ENCODE measurements at regions not wholly inside any gene's neighbourhood (a gene's known extent, or its start where the extent isn't known, plus 50 kb on each side); places are given as distances from the start of the nearest gene placed in this dataset.

DNA sequence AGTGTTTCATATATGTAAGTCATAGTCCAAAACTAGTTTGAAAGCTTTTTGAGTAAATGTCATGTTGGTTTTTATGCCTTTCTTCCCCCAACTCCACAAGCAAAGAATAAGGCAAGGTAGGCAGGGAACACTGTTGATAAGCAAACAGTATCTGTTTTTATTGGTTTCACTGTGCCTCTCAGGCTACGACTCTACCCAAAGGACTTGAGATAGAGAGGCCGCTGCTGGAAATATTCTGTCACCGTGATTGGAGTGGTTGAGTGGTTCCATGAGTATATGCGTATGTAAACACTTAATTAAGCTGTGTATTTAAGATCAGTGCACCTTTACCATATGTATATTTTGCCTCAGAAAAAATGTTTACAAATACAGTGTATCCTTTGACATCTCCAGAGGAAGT lies 138.1 kb upstream of the KIF26B start:
- no peaks in the 10 kb centered on the region for H3K4me1 ChIP-seq (ENCODE audit: insufficient read depth, low read length, poor library complexity, severe bottlenecking)
- no peak overlapping the region for H3K27ac ChIP-seq (ENCODE audit: low read depth, low read length, poor library complexity, severe bottlenecking)
- H3K9me3 ChIP-seq (ENCODE audit: low read depth, low read length, poor library complexity, severe bottlenecking), result no peaks in the 10 kb centered on the region
- no peak for DNase-seq (ENCODE audit: low spot score)
- H3K27me3 ChIP-seq (replicated peaks; ENCODE audit: insufficient read depth, low read depth, low read length, poor library complexity), result no peaks in the 10 kb centered on the region
- no TSS peak for BruUV-seq (replicated peaks)
- no peak overlapping the region for H3K4me3 ChIP-seq (ENCODE audit: low read depth, low read length, poor library complexity, severe bottlenecking)
- H3K36me3 ChIP-seq (ENCODE audit: insufficient read depth, low read length, poor library complexity, severe bottlenecking), result no peaks in the 10 kb centered on the region
- ChIA-PET CTCF (interaction anchor here (0.9 kb wide), 1 partner anchor 26 kb away, joined by 3 read pairs; no protein-coding TSS in a partner anchor), POLR2A (ENCODE audit: low non-redundant PET) (no interaction called here)
- intact Hi-C loops (cut with micrococcal nuclease; ENCODE audit: unreplicated experiment), result no loop called here
- TF ChIP-seq, protein P1, sequence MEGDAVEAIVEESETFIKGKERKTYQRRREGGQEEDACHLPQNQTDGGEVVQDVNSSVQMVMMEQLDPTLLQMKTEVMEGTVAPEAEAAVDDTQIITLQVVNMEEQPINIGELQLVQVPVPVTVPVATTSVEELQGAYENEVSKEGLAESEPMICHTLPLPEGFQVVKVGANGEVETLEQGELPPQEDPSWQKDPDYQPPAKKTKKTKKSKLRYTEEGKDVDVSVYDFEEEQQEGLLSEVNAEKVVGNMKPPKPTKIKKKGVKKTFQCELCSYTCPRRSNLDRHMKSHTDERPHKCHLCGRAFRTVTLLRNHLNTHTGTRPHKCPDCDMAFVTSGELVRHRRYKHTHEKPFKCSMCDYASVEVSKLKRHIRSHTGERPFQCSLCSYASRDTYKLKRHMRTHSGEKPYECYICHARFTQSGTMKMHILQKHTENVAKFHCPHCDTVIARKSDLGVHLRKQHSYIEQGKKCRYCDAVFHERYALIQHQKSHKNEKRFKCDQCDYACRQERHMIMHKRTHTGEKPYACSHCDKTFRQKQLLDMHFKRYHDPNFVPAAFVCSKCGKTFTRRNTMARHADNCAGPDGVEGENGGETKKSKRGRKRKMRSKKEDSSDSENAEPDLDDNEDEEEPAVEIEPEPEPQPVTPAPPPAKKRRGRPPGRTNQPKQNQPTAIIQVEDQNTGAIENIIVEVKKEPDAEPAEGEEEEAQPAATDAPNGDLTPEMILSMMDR (conservative IDR thresholded peaks at IDR 0.05; ENCODE audit: low read depth, low read length), result no peak
- no peak for TF ChIP-seq EZH2 (IDR thresholded peaks at IDR 0.05; ENCODE audit: borderline replicate concordance, low read depth, low read length, poor library complexity, severe bottlenecking)

GRCh38 chr1:245015031-245015430 lies 139.8 kb upstream of the KIF26B start:
- Histone ChIP-seq H3K27ac (ENCODE audit: low read depth, low read length, poor library complexity, severe bottlenecking) (no peak overlapping the region), H3K36me3 (ENCODE audit: insufficient read depth, low read length, poor library complexity, severe bottlenecking) (no peaks in the 10 kb centered on the region), H3K4me3 (ENCODE audit: low read depth, low read length, poor library complexity, severe bottlenecking) (no peak overlapping the region), H3K27me3 (replicated peaks; ENCODE audit: insufficient read depth, low read depth, low read length, poor library complexity) (no peaks in the 10 kb centered on the region), H3K4me1 (ENCODE audit: insufficient read depth, low read length, poor library complexity, severe bottlenecking) (no peaks in the 10 kb centered on the region), H3K9me3 (ENCODE audit: low read depth, low read length, poor library complexity, severe bottlenecking) (no peaks in the 10 kb centered on the region)
- ChIA-PET CTCF (no interaction called here), POLR2A (ENCODE audit: low non-redundant PET) (no interaction called here)
- TF ChIP-seq EZH2 (IDR thresholded peaks at IDR 0.05; ENCODE audit: borderline replicate concordance, low read depth, low read length, poor library complexity, severe bottlenecking), result no peak
- TF ChIP-seq, protein P1 (conservative IDR thresholded peaks at IDR 0.05; ENCODE audit: low read depth, low read length), result no peak
- no peak for DNase-seq (ENCODE audit: low spot score)
- no TSS peak for BruUV-seq (replicated peaks)
- intact Hi-C loops (cut with micrococcal nuclease; ENCODE audit: unreplicated experiment), result no loop called here

DNA sequence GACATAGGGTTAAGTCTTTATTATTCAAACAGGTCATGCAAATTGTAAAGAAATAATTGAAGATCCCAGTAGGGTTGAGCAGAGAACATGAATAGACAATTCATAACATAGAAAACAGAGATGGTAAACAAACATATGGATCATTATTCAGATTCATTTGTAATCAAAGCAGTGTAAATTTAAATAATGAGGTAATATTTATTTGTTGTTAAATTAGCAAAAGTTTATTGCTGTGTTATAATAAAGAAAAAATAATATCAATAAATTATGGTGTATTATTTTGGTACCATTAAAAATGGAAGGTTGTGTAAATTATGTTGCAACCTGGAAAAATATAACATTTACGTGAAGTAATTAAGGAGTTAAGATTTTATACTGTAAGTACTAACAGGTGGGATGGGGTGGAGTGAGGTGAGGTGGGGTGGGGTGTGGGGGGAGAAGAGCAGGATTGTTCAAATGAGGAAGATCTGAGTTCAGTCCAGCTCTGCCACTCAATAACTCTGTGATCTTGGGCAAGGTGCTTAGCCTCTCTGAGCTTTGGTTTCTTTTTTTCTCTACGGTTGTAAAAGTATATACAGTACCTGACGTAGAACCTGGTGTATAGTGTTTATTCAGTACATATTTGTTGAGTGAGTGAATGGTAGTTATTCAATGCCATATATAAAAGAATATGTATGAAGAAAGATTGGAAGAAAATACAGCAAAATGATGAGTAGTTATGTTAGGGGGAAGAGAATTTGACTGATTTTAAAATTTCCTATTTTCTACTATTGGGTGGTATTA lies 140.3 kb upstream of the KIF26B start:
- BruUV-seq (replicated peaks), result no TSS peak
- H3K27ac ChIP-seq (ENCODE audit: low read depth, low read length, poor library complexity, severe bottlenecking), result no peak overlapping the region

More for the DNA sequence above, 140.3 kb upstream of the KIF26B start:
- intact Hi-C loops (cut with micrococcal nuclease; ENCODE audit: unreplicated experiment), result no loop called here
- CTCF ChIA-PET, result no interaction called here
- TF ChIP-seq, protein P1 (conservative IDR thresholded peaks at IDR 0.05; ENCODE audit: low read depth, low read length), result no peak
- no peak for TF ChIP-seq EZH2 (IDR thresholded peaks at IDR 0.05; ENCODE audit: borderline replicate concordance, low read depth, low read length, poor library complexity, severe bottlenecking)
- Histone ChIP-seq H3K27me3 (replicated peaks; ENCODE audit: insufficient read depth, low read depth, low read length, poor library complexity) (no peaks in the 10 kb centered on the region), H3K9me3 (ENCODE audit: low read depth, low read length, poor library complexity, severe bottlenecking) (no peaks in the 10 kb centered on the region), H3K36me3 (ENCODE audit: insufficient read depth, low read length, poor library complexity, severe bottlenecking) (no peaks in the 10 kb centered on the region), H3K4me3 (ENCODE audit: low read depth, low read length, poor library complexity, severe bottlenecking) (no peak overlapping the region), H3K4me1 (ENCODE audit: insufficient read depth, low read length, poor library complexity, severe bottlenecking) (no peaks in the 10 kb centered on the region)
- POLR2A ChIA-PET (ENCODE audit: low non-redundant PET), result no interaction called here
- DNase-seq (ENCODE audit: low spot score), result no peak
